Stimulated activated CD8-positive, alpha-beta memory T cell treated with anti-CD3 and anti-CD28 coated beads, Interleukin-4, amount 100 ng/mL, for 48 hours (primary cell): ENCODE measurements at regions not wholly inside any gene's neighbourhood (a gene's known extent, or its start where the extent isn't known, plus 50 kb on each side); places are given as distances from the start of the nearest gene placed in this dataset.
"Not testable (repeated sequence)": the region's sequence is repeated elsewhere in the genome, so short reads cannot be mapped to it uniquely, and the experiment has no call there.

Source experiments
- DNase-seq: peaks from one replicate; pipeline ENCODE4 v3.0.0-alpha.2; 2020

- no peak for DNase-seq
Measured at GRCh38 chr7:136104269-136104603, 127.1 kb upstream of the MTPN start.

- DNase-seq: no peak
Measured at GRCh38 chr7:136103545-136104268, 126.5 kb upstream of the MTPN start.

GRCh38 chr7:136102881-136103280, 125.7 kb upstream of the MTPN start:
- DNase-seq: no peak

- DNase-seq: not testable (repeated sequence)
Measured at GRCh38 chr7:136092714-136093113, 115.6 kb upstream of the MTPN start.

GRCh38 chr7:136087881-136088280, 110.7 kb upstream of the MTPN start:
- DNase-seq: no peak

- DNase-seq: no peak
Measured at GRCh38 chr7:136086712-136087111, 109.6 kb upstream of the MTPN start.

GRCh38 chr7:136079934-136080333, 102.8 kb upstream of the MTPN start:
- no peak for DNase-seq

- DNase-seq: no peak
Measured at GRCh38 chr7:136079478-136079892, 102.3 kb upstream of the MTPN start.

GRCh38 chr7:136079066-136079465, 101.9 kb upstream of the MTPN start:
- DNase-seq: no peak

GRCh38 chr7:136078630-136079029, 101.5 kb upstream of the MTPN start:
- DNase-seq: no peak

- no peak for DNase-seq
Measured at GRCh38 chr7:136076954-136077353, 99.8 kb upstream of the MTPN start.

- DNase-seq: no peak
Measured at GRCh38 chr7:136074843-136075242, 97.7 kb upstream of the MTPN start.

- DNase-seq: no peak
Measured at GRCh38 chr7:136072447-136072846, 95.3 kb upstream of the MTPN start.

GRCh38 chr7:136070736-136071505, 93.8 kb upstream of the MTPN start:
- no peak for DNase-seq

GRCh38 chr7:136069840-136070529, 92.8 kb upstream of the MTPN start:
- no peak for DNase-seq

GRCh38 chr7:136067277-136067676, 90.1 kb upstream of the MTPN start:
- no peak for DNase-seq

GRCh38 chr7:136066304-136067143, 89.4 kb upstream of the MTPN start:
- DNase-seq: no peak

- DNase-seq: no peak
Measured at GRCh38 chr7:136064627-136065237, 87.6 kb upstream of the MTPN start.

- DNase-seq: no peak
Measured at GRCh38 chr7:136064081-136064480, 86.9 kb upstream of the MTPN start.

GRCh38 chr7:136063326-136063666, 86.1 kb upstream of the MTPN start:
- no peak for DNase-seq

GRCh38 chr7:136062625-136063325, 85.6 kb upstream of the MTPN start:
- DNase-seq: no peak

GRCh38 chr7:136061433-136061832, 84.3 kb upstream of the MTPN start:
- DNase-seq: no peak
